B cell (primary cell): ENCODE measurements at regions not wholly inside any gene's neighbourhood (a gene's known extent, or its start where the extent isn't known, plus 50 kb on each side); places are given as distances from the start of the nearest gene placed in this dataset.

Source experiments
- ATAC-seq: fragments of 200-7000 bp; cut with Tn5 transposase; one replicate; pipeline ENCODE4 v1.10.0; 2021; ENCODE audit warnings: low read depth, mild to moderate bottlenecking, moderate number of reproducible peaks, moderate library complexity
- CTCF ChIA-PET: fragments of 350-600 bp; sonication (Branson Sonifier 250); formaldehyde crosslinking; loops from one replicate; lab custom pipeline; 2021; ENCODE audit warnings: antibody characterized with exemption, inconsistent platforms; lab: Charles Lee
- POLR2A ChIA-PET: fragments of 350-600 bp; sonication (Branson Sonifier 250); formaldehyde crosslinking; loops from one replicate; lab custom pipeline; 2021; ENCODE audit warnings: antibody characterized with exemption; lab: Charles Lee
- DNase-seq: peaks from one replicate; pipeline ENCODE4 v3.0.0; 2013
- H2AFZ ChIP-seq: 2 replicates; pipeline ENCODE4 v1.6.1; 2012; ENCODE audit warnings: mild to moderate bottlenecking, low read depth, low read length; ENCODE audit not compliant: insufficient read depth, poor library complexity, severe bottlenecking
- H3K27ac ChIP-seq, 2 donors: 1 replicate in 1 of 2; 2 replicates in 1 of 2; pipeline ENCODE4 v1.5.1; 2012 to 2013; ENCODE audit warnings: low read length in 2 of 2, mild to moderate bottlenecking in 2 of 2, moderate library complexity in 1 of 2
- H3K27me3 ChIP-seq, 4 experiments: fragments of 200-600 bp in 1 of 4; sonication (generic) in 1 of 4; replicated peaks in 1 of 4; 1 replicate in 2 of 4; 2 replicates in 2 of 4; pipeline versions ENCODE4 v1.6.1 to v1.7.0; 2013 to 2016; ENCODE audit warnings: low read length in 3 of 4, mild to moderate bottlenecking in 2 of 4, mixed read lengths in 1 of 4, moderate library complexity in 1 of 4; ENCODE audit not compliant: insufficient read depth in 4 of 4, control insufficient read depth in 3 of 4; ENCODE audit errors: control extremely low read depth in 1 of 4
- H3K36me3 ChIP-seq, 2 experiments: replicated peaks in 1 of 2; 1 replicate in 1 of 2; 2 replicates in 1 of 2; pipeline versions ENCODE4 v1.6.1 to v1.7.1; 2013; ENCODE audit warnings: low read length in 1 of 2; ENCODE audit not compliant: insufficient read depth in 2 of 2, control insufficient read depth in 1 of 2; ENCODE audit errors: control extremely low read depth in 1 of 2, extremely low read depth in 1 of 2
- H3K4me1 ChIP-seq, 2 donors: fragments of 200-600 bp in 1 of 2; sonication (generic) in 1 of 2; 1 replicate in 1 of 2; 2 replicates in 1 of 2; pipeline versions ENCODE4 v1.5.1 to v1.6.1; 2013 to 2017; ENCODE audit warnings: low read length in 2 of 2; ENCODE audit not compliant: control insufficient read depth in 2 of 2, insufficient read depth in 2 of 2
- H3K4me2 ChIP-seq: replicated peaks from 2 replicates; pipeline ENCODE3; 2012; ENCODE audit warnings: mild to moderate bottlenecking, low read depth, low read length; ENCODE audit not compliant: poor library complexity, severe bottlenecking
- H3K4me3 ChIP-seq, 5 experiments: fragments of 200-600 bp in 1 of 5; sonication (generic) in 1 of 5; 1 replicate in 3 of 5; 2 replicates in 2 of 5; pipeline versions ENCODE4 v1.5.1 to v1.7.0; 2011 to 2016; ENCODE audit warnings: low read length in 4 of 5, mild to moderate bottlenecking in 4 of 5, low read depth in 2 of 5, control low read depth in 1 of 5, moderate library complexity in 1 of 5; ENCODE audit not compliant: insufficient read depth in 1 of 5; ENCODE audit errors: control extremely low read depth in 1 of 5, extremely low read depth in 1 of 5
- H3K79me2 ChIP-seq: fragments of 200-600 bp; sonication (generic); one replicate; pipeline ENCODE4 v1.6.0; 2016; ENCODE audit warnings: low read length; ENCODE audit not compliant: control insufficient read depth, insufficient read depth
- H3K9ac ChIP-seq: fragments of 200-600 bp; sonication (generic); 2 replicates; pipeline ENCODE4 v1.6.1; 2017; ENCODE audit warnings: mild to moderate bottlenecking, low read length, moderate library complexity
- H3K9me3 ChIP-seq, 3 donors: one replicate each; pipeline versions ENCODE4 v1.6.1 to v1.7.1; 2013; ENCODE audit warnings: low read length in 2 of 3; ENCODE audit not compliant: control insufficient read depth in 2 of 3, insufficient read depth in 1 of 3; ENCODE audit errors: control extremely low read depth in 1 of 3
- H4K20me1 ChIP-seq: 2 replicates; pipeline ENCODE4 v1.6.0; 2012; ENCODE audit warnings: mild to moderate bottlenecking, low read length; ENCODE audit not compliant: insufficient read depth, control insufficient read depth, poor library complexity, severe bottlenecking
- H3K27ac Mint-ChIP-seq: one replicate; pipeline ENCODE4 v1.8.0; 2021; ENCODE audit warnings: mixed read lengths
- H3K27me3 Mint-ChIP-seq: one replicate; pipeline ENCODE4 v1.8.0; 2021; ENCODE audit warnings: mixed read lengths
- H3K4me1 Mint-ChIP-seq: one replicate; pipeline ENCODE4 v1.8.0; 2021; ENCODE audit warnings: mixed read lengths
- H3K4me3 Mint-ChIP-seq: one replicate; pipeline ENCODE4 v1.8.0; 2021; ENCODE audit warnings: mixed read lengths
- H3K9me3 Mint-ChIP-seq: one replicate; pipeline ENCODE4 v1.8.0; 2022; ENCODE audit warnings: mixed read lengths; ENCODE audit not compliant: insufficient read depth
- CTCF ChIP-seq: fragments of 200-600 bp; IDR thresholded peaks from one replicate; pipeline ENCODE4 v1.8.0; 2022; ENCODE audit warnings: antibody characterized with exemption, mild to moderate bottlenecking
- EZH2 ChIP-seq: IDR thresholded peaks from 2 replicates; pipeline ENCODE4 v1.6.1; 2012; ENCODE audit warnings: borderline replicate concordance, low read depth, mild to moderate bottlenecking, moderate library complexity, low read length; ENCODE audit not compliant: insufficient read depth, poor library complexity, severe bottlenecking
- WGBS: methylation state at CpG from one replicate; pipeline ENCODE4 v1.1.5; 2013; ENCODE audit warnings: missing lambda C conversion rate; ENCODE audit not compliant: insufficient coverage; 5-methylcytosine and 5-hydroxymethylcytosine counted together
- intact Hi-C: fragments of 100-400 bp; cut with micrococcal nuclease; formaldehyde crosslinking; loops from one replicate; pipeline ENCODE4 v1.10.0; 2022

- no CpG with 5 or more reads among the region's 1 CpG for WGBS
- ATAC-seq: no peak
- Histone ChIP-seq H3K27ac (no peak overlapping the region), H3K27me3 (no peaks in the 10 kb centered on the region), H3K4me2 (no peak overlapping the region), H3K36me3 (no peaks in the 10 kb centered on the region), H3K9me3 (no peaks in the 10 kb centered on the region), H3K4me1 (no peaks in the 10 kb centered on the region), H2AFZ (no peak overlapping the region), H3K4me3 (no peak overlapping the region), H4K20me1 (no peaks in the 10 kb centered on the region), H3K9ac (no peak overlapping the region), H3K79me2 (no peaks in the 10 kb centered on the region)
- Mint-ChIP-seq H3K27ac (no peak overlapping the region), H3K4me3 (no peak overlapping the region), H3K27me3 (peaks cover 8% of the 10 kb centered on the region), H3K9me3 (no peaks in the 10 kb centered on the region), H3K4me1 (no peaks in the 10 kb centered on the region)
- ChIA-PET POLR2A (no interaction called here), CTCF (no interaction called here)
- DNase-seq: no peak
- TF ChIP-seq EZH2: no peak
- no peak for TF ChIP-seq CTCF
- intact Hi-C loops: no loop called here
Observed at GRCh38 chr1:29880556-29880955, 644.2 kb downstream of the PTPRU start.

- ChIA-PET CTCF (no interaction called here), POLR2A (no interaction called here)
- Histone ChIP-seq H3K4me1 (no peaks in the 10 kb centered on the region), H3K27ac (no peak overlapping the region), H3K9me3 (no peaks in the 10 kb centered on the region), H2AFZ (no peak overlapping the region), H3K4me2 (no peak overlapping the region), H3K9ac (no peak overlapping the region), H3K4me3 (no peak overlapping the region), H3K27me3 (no peaks in the 10 kb centered on the region), H3K79me2 (no peaks in the 10 kb centered on the region), H4K20me1 (no peaks in the 10 kb centered on the region), H3K36me3 (no peaks in the 10 kb centered on the region)
- intact Hi-C loops: no loop called here
- H3K9me3 Mint-ChIP-seq: no peaks in the 10 kb centered on the region
- peaks cover 4% of the 10 kb centered on the region for H3K27me3 Mint-ChIP-seq
- TF ChIP-seq CTCF (no peak), EZH2 (no peak)
- WGBS: 91% methylated on average over 7 of the region's 8 CpGs
- ATAC-seq (no peak), DNase-seq (no peak)
- H3K27ac Mint-ChIP-seq: no peak overlapping the region
- H3K4me3 Mint-ChIP-seq: no peak overlapping the region
- H3K4me1 Mint-ChIP-seq: no peaks in the 10 kb centered on the region
Observed at GRCh38 chr1:29879217-29879616, 642.9 kb downstream of the PTPRU start.
